ENCODE measurements at regions not wholly inside any gene's neighbourhood (a gene's known extent, or its start where the extent isn't known, plus 50 kb on each side); places are given as distances from the start of the nearest gene placed in this dataset.
"Not testable (repeated sequence)": the region's sequence is repeated elsewhere in the genome, so short reads cannot be mapped to it uniquely, and the experiment has no call there.

- TF ChIP-seq, protein P1, sequence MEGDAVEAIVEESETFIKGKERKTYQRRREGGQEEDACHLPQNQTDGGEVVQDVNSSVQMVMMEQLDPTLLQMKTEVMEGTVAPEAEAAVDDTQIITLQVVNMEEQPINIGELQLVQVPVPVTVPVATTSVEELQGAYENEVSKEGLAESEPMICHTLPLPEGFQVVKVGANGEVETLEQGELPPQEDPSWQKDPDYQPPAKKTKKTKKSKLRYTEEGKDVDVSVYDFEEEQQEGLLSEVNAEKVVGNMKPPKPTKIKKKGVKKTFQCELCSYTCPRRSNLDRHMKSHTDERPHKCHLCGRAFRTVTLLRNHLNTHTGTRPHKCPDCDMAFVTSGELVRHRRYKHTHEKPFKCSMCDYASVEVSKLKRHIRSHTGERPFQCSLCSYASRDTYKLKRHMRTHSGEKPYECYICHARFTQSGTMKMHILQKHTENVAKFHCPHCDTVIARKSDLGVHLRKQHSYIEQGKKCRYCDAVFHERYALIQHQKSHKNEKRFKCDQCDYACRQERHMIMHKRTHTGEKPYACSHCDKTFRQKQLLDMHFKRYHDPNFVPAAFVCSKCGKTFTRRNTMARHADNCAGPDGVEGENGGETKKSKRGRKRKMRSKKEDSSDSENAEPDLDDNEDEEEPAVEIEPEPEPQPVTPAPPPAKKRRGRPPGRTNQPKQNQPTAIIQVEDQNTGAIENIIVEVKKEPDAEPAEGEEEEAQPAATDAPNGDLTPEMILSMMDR (IDR thresholded peaks at IDR 0.05; ENCODE audit: extremely low read depth, insufficient read depth, missing control alignments) = no peak
- no peak for DNase-seq (ENCODE audit: low spot score)
- in situ Hi-C loops (cut with MboI; ENCODE audit: low pct_unique_long_range_greater_than_20kb, low sequenced_read_pairs, unreplicated experiment) = loop anchor here (5.0 kb wide), 1 partner anchor 60 kb away; no protein-coding TSS in a partner anchor
Observed at GRCh38 chr22:33126881-33127280, 68.7 kb upstream of the SYN3 start.

DNA sequence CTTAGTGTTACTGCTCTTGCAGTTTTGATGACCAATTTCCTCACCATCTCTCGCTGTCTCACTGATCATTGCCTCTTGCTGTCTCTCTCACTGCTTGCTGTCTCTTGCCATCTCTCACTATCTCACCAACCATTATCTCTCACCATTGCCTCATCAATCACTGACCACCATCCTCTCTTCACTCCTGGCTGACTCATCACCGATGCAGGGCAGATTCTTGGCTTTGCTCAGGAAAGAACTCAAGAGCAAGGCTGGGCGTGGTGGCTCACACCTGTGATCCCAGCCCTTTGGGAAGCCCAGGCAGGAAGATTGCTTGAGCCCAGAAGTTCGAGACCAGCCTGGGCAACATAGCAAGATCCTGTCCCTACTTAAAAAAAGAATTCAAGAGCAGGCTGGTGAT lies 66.3 kb upstream of the SYN3 start:
- no peak for DNase-seq (ENCODE audit: low spot score)
- TF ChIP-seq, protein P1 (IDR thresholded peaks at IDR 0.05; ENCODE audit: extremely low read depth, insufficient read depth, missing control alignments) = no peak
- in situ Hi-C loops (cut with MboI; ENCODE audit: low pct_unique_long_range_greater_than_20kb, low sequenced_read_pairs, unreplicated experiment) = no loop called here

DNA sequence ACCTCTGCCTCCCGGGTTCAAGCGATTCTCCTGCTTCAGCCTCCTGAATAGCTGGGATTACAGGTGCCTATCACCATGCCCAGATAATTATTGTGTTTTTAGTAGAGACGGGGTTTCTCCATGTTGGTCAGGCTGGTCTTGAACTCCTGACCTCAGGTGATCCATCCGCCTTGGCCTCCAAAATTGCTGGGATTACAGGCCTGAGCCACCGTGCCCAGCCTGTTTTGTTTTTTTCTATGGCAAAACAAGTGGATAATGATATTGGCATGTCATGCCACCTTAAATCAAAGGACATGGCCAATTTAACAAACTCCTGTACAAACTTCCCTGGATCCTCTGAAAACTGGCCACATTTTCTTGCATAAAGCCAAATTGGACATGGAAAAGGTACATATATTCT lies 64.3 kb upstream of the SYN3 start:
- in situ Hi-C loops (cut with MboI; ENCODE audit: low pct_unique_long_range_greater_than_20kb, low sequenced_read_pairs, unreplicated experiment); DNase-seq (ENCODE audit: low spot score): not testable (repeated sequence)

DNA sequence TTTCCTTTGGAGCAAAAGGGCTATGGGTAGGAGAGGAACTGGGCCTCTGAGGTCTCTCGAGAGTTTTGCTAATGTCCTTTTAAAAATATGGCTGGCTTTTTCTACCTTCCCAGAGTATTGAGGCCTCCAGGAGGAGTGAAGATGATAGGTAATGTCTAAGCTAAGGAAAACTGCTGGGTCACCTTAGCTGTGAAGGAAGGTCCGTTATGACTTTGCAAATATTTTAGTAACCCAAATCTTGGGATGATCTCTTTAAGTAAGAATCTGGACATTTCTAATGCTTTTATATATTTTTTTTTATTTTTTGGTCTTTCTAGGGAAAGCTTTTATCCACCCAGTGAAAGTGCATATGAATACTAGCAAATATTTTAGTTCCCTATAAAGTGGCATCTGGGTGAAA lies 60.9 kb upstream of the SYN3 start:
- no peak for DNase-seq (ENCODE audit: low spot score)
- in situ Hi-C loops (cut with MboI; ENCODE audit: low pct_unique_long_range_greater_than_20kb, low sequenced_read_pairs, unreplicated experiment) = no loop called here
- TF ChIP-seq, protein P1 (IDR thresholded peaks at IDR 0.05; ENCODE audit: extremely low read depth, insufficient read depth, missing control alignments) = no peak

DNA sequence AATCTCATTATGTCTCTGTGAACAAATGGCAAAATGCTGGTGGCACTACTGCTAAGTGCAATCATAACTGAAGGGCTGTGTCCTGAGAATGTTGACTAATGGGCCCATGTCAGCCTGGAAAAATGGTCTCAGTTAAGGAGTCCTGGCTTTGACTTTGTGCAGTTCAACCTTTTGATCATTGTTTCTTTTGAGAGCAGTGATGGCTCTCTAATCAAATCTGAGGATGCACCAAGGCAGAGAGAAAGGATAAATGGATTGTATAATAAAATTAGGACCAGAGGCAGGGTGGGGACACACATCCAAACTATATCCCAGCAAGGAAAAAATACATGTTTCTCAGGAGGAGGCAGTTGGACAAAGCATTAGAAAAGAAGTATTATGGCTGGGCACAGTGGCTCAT lies 59.6 kb upstream of the SYN3 start:
- no peak for DNase-seq (ENCODE audit: low spot score)
- in situ Hi-C loops (cut with MboI; ENCODE audit: low pct_unique_long_range_greater_than_20kb, low sequenced_read_pairs, unreplicated experiment) = no loop called here
- TF ChIP-seq, protein P1 (IDR thresholded peaks at IDR 0.05; ENCODE audit: extremely low read depth, insufficient read depth, missing control alignments) = no peak

DNA sequence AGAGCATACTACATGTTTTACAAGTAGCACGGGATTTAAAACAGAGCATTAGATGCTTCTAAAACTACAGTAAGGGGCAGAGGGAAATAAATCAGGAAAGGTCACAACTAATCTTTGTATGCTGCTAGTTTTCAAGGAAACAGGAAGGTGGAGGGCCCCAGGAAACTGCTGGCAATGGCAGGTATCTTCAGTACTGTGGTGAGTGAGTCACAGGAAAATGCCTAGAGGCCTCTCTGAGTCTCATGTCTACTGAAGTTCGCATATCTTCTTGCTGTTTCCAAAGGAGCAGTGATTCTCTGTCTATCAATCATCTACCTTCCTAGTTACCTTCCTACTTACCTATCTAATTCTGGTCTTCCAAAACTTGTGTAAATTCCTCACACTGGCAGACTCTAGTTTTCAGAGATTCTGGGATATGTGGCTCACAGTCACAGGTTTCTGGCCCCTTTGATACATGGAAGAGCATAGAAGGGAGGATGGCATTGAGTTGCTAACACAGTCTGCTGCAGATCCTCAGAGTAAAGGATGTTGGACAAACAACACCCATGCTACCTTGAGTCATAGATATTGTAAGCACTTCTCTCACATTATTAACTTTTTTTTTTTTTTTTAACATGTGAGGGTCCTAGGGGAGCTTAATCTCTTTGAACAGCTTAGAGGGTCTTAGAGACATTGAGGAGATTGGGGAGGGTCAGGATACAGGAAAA lies 58.8 kb upstream of the SYN3 start:
- in situ Hi-C loops (cut with MboI; ENCODE audit: low pct_unique_long_range_greater_than_20kb, low sequenced_read_pairs, unreplicated experiment) = no loop called here
- DNase-seq (ENCODE audit: low spot score) = no peak
- TF ChIP-seq, protein P1 (IDR thresholded peaks at IDR 0.05; ENCODE audit: extremely low read depth, insufficient read depth, missing control alignments) = no peak

GRCh38 chr22:33114565-33114964 lies 56.4 kb upstream of the SYN3 start:
- TF ChIP-seq, protein P1 (IDR thresholded peaks at IDR 0.05; ENCODE audit: extremely low read depth, insufficient read depth, missing control alignments) = no peak
- in situ Hi-C loops (cut with MboI; ENCODE audit: low pct_unique_long_range_greater_than_20kb, low sequenced_read_pairs, unreplicated experiment) = no loop called here
- no peak for DNase-seq (ENCODE audit: low spot score)

Measured in GM13977 (cell line).